HCT116 (cell line): ENCODE measurements at regions not wholly inside any gene's neighbourhood (a gene's known extent, or its start where the extent isn't known, plus 50 kb on each side); places are given as distances from the start of the nearest gene placed in this dataset.

ENCODE experiments used
- ATAC-seq: fragments of 200-7000 bp; cut with Tn5 transposase; 2 replicates; pipeline ENCODE4 v1.9.1; 2020; ENCODE audit warnings: mild to moderate bottlenecking, moderate library complexity
- BruUV-seq: library from RNA; stranded (reverse); fragments of 400-500 nt; replicated peaks from 2 replicates; lab custom pipeline; 2021; lab: Mats Ljungman, UMichigan
- CTCF ChIA-PET: fragments of 300-600 bp; sonication (Branson Sonifier 250); formaldehyde crosslinking; loops from one replicate; lab custom pipeline; 2021; ENCODE audit warnings: antibody characterized with exemption; lab: Charles Lee
- POLR2A ChIA-PET: fragments of 300-600, 350-600 bp; sonication (Branson Sonifier 250); formaldehyde crosslinking; loops from one replicate; lab custom pipeline; 2021; ENCODE audit warnings: antibody characterized with exemption; lab: Charles Lee
- RAD21 ChIA-PET, 2 experiments: fragments of 300-600 bp; sonication (Branson Sonifier 250); formaldehyde crosslinking; loops; one replicate each; lab custom pipeline; 2023; ENCODE audit warnings: low total read pairs in 2 of 2; ENCODE audit not compliant: uncharacterized antibody in 2 of 2, unreplicated experiment in 2 of 2, low non-redundant PET in 1 of 2; lab: Charles Lee
- DNase-seq: peaks from one replicate; pipeline ENCODE4 v3.0.0-alpha.2; 2010; ENCODE audit warnings: low read depth, low spot score
- H2AFZ ChIP-seq: fragments of 200-600 bp; shearing (Covaris generic), sonication (generic); 2 replicates; pipeline ENCODE4 v1.6.1; 2017; ENCODE audit warnings: low read depth, mixed run types, mixed read lengths, antibody characterized with exemption, low read length; ENCODE audit not compliant: poor library complexity, severe bottlenecking
- H3K27ac ChIP-seq: 2 replicates; pipeline ENCODE4 v1.5.1; 2012; ENCODE audit warnings: low read depth, low read length
- H3K27me3 ChIP-seq: fragments of 200-600 bp; sonication (generic); 2 replicates; pipeline ENCODE4 v1.6.1; 2016; ENCODE audit warnings: mixed run types, low read length, mixed read lengths; ENCODE audit not compliant: insufficient read depth
- H3K36me3 ChIP-seq, 2 experiments: fragments of 200-500 bp in 1 of 2; fragments of 200-600 bp in 1 of 2; sonication (Bioruptor generic) in 1 of 2; sonication (generic) in 1 of 2; 2 replicates each; pipeline versions ENCODE4 v1.5.1 to v1.6.1; 2014 to 2016; ENCODE audit warnings: low read length in 2 of 2, inconsistent platforms in 1 of 2, mixed read lengths in 1 of 2, mixed run types in 1 of 2; ENCODE audit not compliant: insufficient read depth in 2 of 2, control insufficient read depth in 1 of 2
- H3K4me1 ChIP-seq, 2 experiments: fragments of 200-600 bp in 1 of 2; sonication (generic) in 1 of 2; 2 replicates each; pipeline versions ENCODE4 v1.5.1 to v1.6.1; 2012 to 2017; ENCODE audit warnings: low read length in 2 of 2, inconsistent platforms in 1 of 2, mild to moderate bottlenecking in 1 of 2, mixed read lengths in 1 of 2, mixed run types in 1 of 2, moderate library complexity in 1 of 2; ENCODE audit not compliant: insufficient read depth in 2 of 2, control insufficient read depth in 1 of 2
- H3K4me2 ChIP-seq: fragments of 200-600 bp; sonication (generic); 2 replicates; pipeline ENCODE4 v1.6.1; 2017; ENCODE audit warnings: mixed run types, low read length, mixed read lengths
- H3K4me3 ChIP-seq, 2 experiments: fragments of 200-600 bp in 1 of 2; sonication (generic) in 1 of 2; replicated peaks in 1 of 2; 2 replicates each; pipeline ENCODE4 v1.5.1; 2011 to 2016; ENCODE audit warnings: low read length in 2 of 2, control low read depth in 1 of 2, low read depth in 1 of 2, mild to moderate bottlenecking in 1 of 2, mixed read lengths in 1 of 2, mixed run types in 1 of 2
- H3K79me2 ChIP-seq: fragments of 200-600 bp; sonication (generic); 2 replicates; pipeline ENCODE4 v1.6.1; 2017; ENCODE audit warnings: mild to moderate bottlenecking, mixed run types, low read length, moderate library complexity, mixed read lengths; ENCODE audit not compliant: insufficient read depth
- H3K9ac ChIP-seq: fragments of 200-600 bp; sonication (generic); 2 replicates; pipeline ENCODE4 v1.6.1; 2016; ENCODE audit warnings: low read length, mixed read lengths
- H3K9me2 ChIP-seq: fragments of 200-600 bp; sonication (generic), shearing (Covaris generic); 2 replicates; pipeline ENCODE4 v1.6.1; 2017; ENCODE audit warnings: mixed run types, mild to moderate bottlenecking, moderate library complexity; ENCODE audit not compliant: insufficient read depth
- H3K9me3 ChIP-seq, 2 experiments: fragments of 200-500 bp in 1 of 2; fragments of 200-600 bp in 1 of 2; sonication (Bioruptor generic) in 1 of 2; sonication (generic) in 1 of 2; 2 replicates each; pipeline ENCODE4 v1.6.1; 2014 to 2017; ENCODE audit warnings: low read length in 2 of 2, mixed read lengths in 2 of 2, inconsistent platforms in 1 of 2, low read depth in 1 of 2, mild to moderate bottlenecking in 1 of 2, mixed run types in 1 of 2, moderate library complexity in 1 of 2; ENCODE audit not compliant: control insufficient read depth in 1 of 2, insufficient read depth in 1 of 2
- H4K20me1 ChIP-seq: fragments of 200-600 bp; sonication (generic), shearing (Covaris generic); 2 replicates; pipeline ENCODE4 v1.6.1; 2017; ENCODE audit warnings: mixed run types, mild to moderate bottlenecking, moderate library complexity; ENCODE audit not compliant: insufficient read depth
- EGR1 ChIP-seq: IDR thresholded peaks from 2 replicates; pipeline ENCODE4 v1.6.1; 2012; ENCODE audit warnings: low read depth
- EZH2 ChIP-seq: fragments of 200-600 bp; sonication (generic); IDR thresholded peaks from 2 replicates; pipeline ENCODE4 v1.6.1; 2017; ENCODE audit warnings: antibody characterized with exemption, mixed run types
- EZH2phosphoT487 ChIP-seq: fragments of 200-600 bp; IDR thresholded peaks from 2 replicates; pipeline ENCODE4 v1.6.1; 2018; ENCODE audit warnings: antibody characterized with exemption, borderline replicate concordance
- FOSL1 ChIP-seq: IDR thresholded peaks from 2 replicates; pipeline ENCODE4 v1.6.1; 2012; ENCODE audit warnings: low read depth
- JUND ChIP-seq: IDR thresholded peaks from 2 replicates; pipeline ENCODE4 v1.6.1; 2012
- POLR2AphosphoS5 ChIP-seq: IDR thresholded peaks from 2 replicates; pipeline ENCODE4 v1.6.1; 2011; ENCODE audit warnings: mild to moderate bottlenecking, low read depth, low read length, moderate library complexity
- SP1 ChIP-seq: IDR thresholded peaks from 2 replicates; pipeline ENCODE4 v1.6.1; 2012; ENCODE audit warnings: low read depth
- SRF ChIP-seq: IDR thresholded peaks from 2 replicates; pipeline ENCODE4 v1.6.1; 2012; ENCODE audit warnings: low read depth
- TCF7L2 ChIP-seq: IDR thresholded peaks from 2 replicates; pipeline ENCODE4 v1.7.0; 2011; ENCODE audit warnings: borderline replicate concordance, inconsistent platforms; ENCODE audit not compliant: insufficient read depth, insufficient read length; ENCODE audit errors: extremely low read depth
- YY1 ChIP-seq: IDR thresholded peaks from 2 replicates; pipeline ENCODE4 v1.6.1; 2011; ENCODE audit warnings: low read length, low read depth, moderate library complexity, mild to moderate bottlenecking; ENCODE audit not compliant: insufficient replicate concordance; ENCODE audit errors: extremely low read depth
- ZNF274 ChIP-seq: fragments of 200-500 bp; sonication (Bioruptor generic); IDR thresholded peaks from 2 replicates; pipeline ENCODE4 v1.6.1; 2014; ENCODE audit warnings: mild to moderate bottlenecking, low read depth, low read length, inconsistent platforms
- intact Hi-C: fragments of 100-400 bp; cut with micrococcal nuclease; formaldehyde crosslinking; loops from 2 replicates; pipeline ENCODE4 v1.10.0; 2022
- TF ChIP-seq, protein P1 (sequence below): IDR thresholded peaks from 2 replicates; pipeline ENCODE4 v1.6.1; 2012; ENCODE audit warnings: low read depth
- TF ChIP-seq, protein P2 (sequence below), 3 experiments: fragments of 200-600 bp in 1 of 3; sonication (generic) in 1 of 3; IDR thresholded peaks in 2 of 3; conservative IDR thresholded peaks in 1 of 3; 2 replicates each; pipeline ENCODE4 v1.5.1; 2012 to 2017; ENCODE audit warnings: low read depth in 2 of 3, low read length in 2 of 3, antibody characterized with exemption in 1 of 3, borderline replicate concordance in 1 of 3, control low read depth in 1 of 3, mild to moderate bottlenecking in 1 of 3, mixed read lengths in 1 of 3, mixed run types in 1 of 3, moderate library complexity in 1 of 3; ENCODE audit not compliant: insufficient read depth in 1 of 3
- TF ChIP-seq, protein P3 (sequence below): IDR thresholded peaks from 2 replicates; pipeline ENCODE4 v1.6.1; 2012

DNA sequence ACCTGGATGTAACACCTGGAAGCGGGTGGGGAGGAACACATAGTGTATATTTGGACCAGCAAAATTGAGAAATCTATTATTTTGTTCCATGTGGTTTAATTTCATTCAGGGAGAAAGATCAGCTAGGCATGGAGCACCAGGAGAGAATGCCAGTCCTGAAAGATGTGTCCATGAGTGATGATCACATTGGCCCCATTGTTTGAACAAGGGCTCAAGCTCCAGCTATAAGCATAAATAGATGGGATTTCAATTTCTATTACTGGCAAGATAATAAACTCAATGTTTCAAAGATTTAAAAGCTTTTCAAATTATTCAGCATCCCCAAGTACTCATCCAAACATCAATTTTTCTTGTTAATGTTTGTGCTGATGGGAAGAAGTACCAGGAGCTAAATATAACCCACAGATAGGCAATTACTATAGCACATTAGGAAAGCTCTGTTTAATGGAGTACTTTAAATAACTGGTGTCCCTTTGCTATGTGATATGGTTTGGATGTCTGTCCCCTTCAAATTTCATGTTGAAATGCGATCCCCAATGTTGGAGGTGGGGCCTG is 275.3 kb upstream of the PHYHIPL start:
- Histone ChIP-seq H3K4me3 (no peak overlapping the region), H2AFZ (no peak overlapping the region)

More for the DNA sequence above, 275.3 kb upstream of the PHYHIPL start:
- POLR2A ChIA-PET = no interaction called here
- no peaks in the 10 kb centered on the region for H3K27me3 ChIP-seq
- RAD21 ChIA-PET = no interaction called here
- no peak overlapping the region for H3K9ac ChIP-seq
- ATAC-seq = no peak
- no peaks in the 10 kb centered on the region for H4K20me1 ChIP-seq
- CTCF ChIA-PET = no interaction called here
- no peak overlapping the region for H3K27ac ChIP-seq
- no peak for TF ChIP-seq JUND
- TF ChIP-seq, protein P1, sequence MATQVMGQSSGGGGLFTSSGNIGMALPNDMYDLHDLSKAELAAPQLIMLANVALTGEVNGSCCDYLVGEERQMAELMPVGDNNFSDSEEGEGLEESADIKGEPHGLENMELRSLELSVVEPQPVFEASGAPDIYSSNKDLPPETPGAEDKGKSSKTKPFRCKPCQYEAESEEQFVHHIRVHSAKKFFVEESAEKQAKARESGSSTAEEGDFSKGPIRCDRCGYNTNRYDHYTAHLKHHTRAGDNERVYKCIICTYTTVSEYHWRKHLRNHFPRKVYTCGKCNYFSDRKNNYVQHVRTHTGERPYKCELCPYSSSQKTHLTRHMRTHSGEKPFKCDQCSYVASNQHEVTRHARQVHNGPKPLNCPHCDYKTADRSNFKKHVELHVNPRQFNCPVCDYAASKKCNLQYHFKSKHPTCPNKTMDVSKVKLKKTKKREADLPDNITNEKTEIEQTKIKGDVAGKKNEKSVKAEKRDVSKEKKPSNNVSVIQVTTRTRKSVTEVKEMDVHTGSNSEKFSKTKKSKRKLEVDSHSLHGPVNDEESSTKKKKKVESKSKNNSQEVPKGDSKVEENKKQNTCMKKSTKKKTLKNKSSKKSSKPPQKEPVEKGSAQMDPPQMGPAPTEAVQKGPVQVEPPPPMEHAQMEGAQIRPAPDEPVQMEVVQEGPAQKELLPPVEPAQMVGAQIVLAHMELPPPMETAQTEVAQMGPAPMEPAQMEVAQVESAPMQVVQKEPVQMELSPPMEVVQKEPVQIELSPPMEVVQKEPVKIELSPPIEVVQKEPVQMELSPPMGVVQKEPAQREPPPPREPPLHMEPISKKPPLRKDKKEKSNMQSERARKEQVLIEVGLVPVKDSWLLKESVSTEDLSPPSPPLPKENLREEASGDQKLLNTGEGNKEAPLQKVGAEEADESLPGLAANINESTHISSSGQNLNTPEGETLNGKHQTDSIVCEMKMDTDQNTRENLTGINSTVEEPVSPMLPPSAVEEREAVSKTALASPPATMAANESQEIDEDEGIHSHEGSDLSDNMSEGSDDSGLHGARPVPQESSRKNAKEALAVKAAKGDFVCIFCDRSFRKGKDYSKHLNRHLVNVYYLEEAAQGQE = no peak
- TF ChIP-seq SRF = no peak
- TF ChIP-seq EZH2phosphoT487 = no peak
- TF ChIP-seq SP1 = no peak
- TF ChIP-seq, protein P2, sequence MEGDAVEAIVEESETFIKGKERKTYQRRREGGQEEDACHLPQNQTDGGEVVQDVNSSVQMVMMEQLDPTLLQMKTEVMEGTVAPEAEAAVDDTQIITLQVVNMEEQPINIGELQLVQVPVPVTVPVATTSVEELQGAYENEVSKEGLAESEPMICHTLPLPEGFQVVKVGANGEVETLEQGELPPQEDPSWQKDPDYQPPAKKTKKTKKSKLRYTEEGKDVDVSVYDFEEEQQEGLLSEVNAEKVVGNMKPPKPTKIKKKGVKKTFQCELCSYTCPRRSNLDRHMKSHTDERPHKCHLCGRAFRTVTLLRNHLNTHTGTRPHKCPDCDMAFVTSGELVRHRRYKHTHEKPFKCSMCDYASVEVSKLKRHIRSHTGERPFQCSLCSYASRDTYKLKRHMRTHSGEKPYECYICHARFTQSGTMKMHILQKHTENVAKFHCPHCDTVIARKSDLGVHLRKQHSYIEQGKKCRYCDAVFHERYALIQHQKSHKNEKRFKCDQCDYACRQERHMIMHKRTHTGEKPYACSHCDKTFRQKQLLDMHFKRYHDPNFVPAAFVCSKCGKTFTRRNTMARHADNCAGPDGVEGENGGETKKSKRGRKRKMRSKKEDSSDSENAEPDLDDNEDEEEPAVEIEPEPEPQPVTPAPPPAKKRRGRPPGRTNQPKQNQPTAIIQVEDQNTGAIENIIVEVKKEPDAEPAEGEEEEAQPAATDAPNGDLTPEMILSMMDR (IDR thresholded peaks at IDR 0.05 in 2 of 3, conservative IDR thresholded peaks at IDR 0.05 in 1 of 3; ENCODE audit: borderline replicate concordance in 1 of 3, insufficient read depth in 1 of 3, low read depth in 2 of 3, low read length in 2 of 3) = no peak
- TF ChIP-seq ZNF274 = no peak
- TF ChIP-seq FOSL1 = no peak
- TF ChIP-seq TCF7L2 = no peak
- no peak for TF ChIP-seq EZH2
- TF ChIP-seq, protein P3, sequence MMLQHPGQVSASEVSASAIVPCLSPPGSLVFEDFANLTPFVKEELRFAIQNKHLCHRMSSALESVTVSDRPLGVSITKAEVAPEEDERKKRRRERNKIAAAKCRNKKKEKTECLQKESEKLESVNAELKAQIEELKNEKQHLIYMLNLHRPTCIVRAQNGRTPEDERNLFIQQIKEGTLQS = no peak
- TF ChIP-seq EGR1 = no peak
- no peak for TF ChIP-seq POLR2AphosphoS5
- TF ChIP-seq YY1 = no peak
- H3K9me3 ChIP-seq = no peaks in the 10 kb centered on the region
- H3K4me2 ChIP-seq = no peak overlapping the region
- no peak for DNase-seq
- H3K79me2 ChIP-seq = no peaks in the 10 kb centered on the region
- H3K36me3 ChIP-seq = no peaks in the 10 kb centered on the region
- intact Hi-C loops = no loop called here
- H3K4me1 ChIP-seq = no peaks in the 10 kb centered on the region
- H3K9me2 ChIP-seq = no peaks in the 10 kb centered on the region
- BruUV-seq = no TSS peak
